NT2/D1 (cell line): ENCODE measurements at regions not wholly inside any gene's neighbourhood (a gene's known extent, or its start where the extent isn't known, plus 50 kb on each side); places are given as distances from the start of the nearest gene placed in this dataset.

Experiments
- SUZ12 ChIP-seq: IDR thresholded peaks from 2 replicates; pipeline ENCODE4 v1.6.1; 2011; ENCODE audit not compliant: insufficient read length, insufficient read depth; ENCODE audit errors: extremely low read depth
- YY1 ChIP-seq: IDR thresholded peaks from 2 replicates; pipeline ENCODE4 v1.6.1; 2011; ENCODE audit not compliant: insufficient read length, insufficient read depth
- ZNF274 ChIP-seq: IDR thresholded peaks from 2 replicates; pipeline ENCODE4 v1.6.1; 2011; ENCODE audit warnings: mild to moderate bottlenecking, low read depth, low read length

- no peak for TF ChIP-seq SUZ12
- TF ChIP-seq YY1 = no peak
- TF ChIP-seq ZNF274 = no peak
Measured at GRCh38 chr4:60757986-60758680, 442.0 kb upstream of the ADGRL3 start.
